ENCODE measurements at regions not wholly inside any gene's neighbourhood (a gene's known extent, or its start where the extent isn't known, plus 50 kb on each side); places are given as distances from the start of the nearest gene placed in this dataset.

GRCh38 chr3:78519281-78519680 lies 1248.5 kb downstream of the ROBO1 start:
- no peak overlapping the region for H2BK15ac ChIP-seq (ENCODE audit: low read depth, low read length)
- H4K8ac ChIP-seq (replicated peaks; ENCODE audit: insufficient read length, low read depth, low read length) = no peak overlapping the region
- WGBS (ENCODE audit: extremely low coverage, insufficient read length, low lambda C conversion rate) = no CpG with 5 or more reads among the region's 2 CpGs
- H3K4ac ChIP-seq (ENCODE audit: low read depth, low read length) = no peak overlapping the region
- H2BK12ac ChIP-seq (ENCODE audit: insufficient read length, low read depth, low read length) = no peak overlapping the region
- H3K23ac ChIP-seq (ENCODE audit: insufficient read length, low read depth, low read length) = no peak overlapping the region
- H4K91ac ChIP-seq (ENCODE audit: insufficient read length, low read depth, low read length) = no peak overlapping the region
- H4K20me1 ChIP-seq (ENCODE audit: control insufficient read depth, insufficient read depth, insufficient read length) = no peaks in the 10 kb centered on the region
- no peak overlapping the region for H3K27ac Mint-ChIP-seq
- no peak overlapping the region for H3K9ac ChIP-seq (ENCODE audit: extremely low read depth, insufficient read length, low read length)
- no peak overlapping the region for H3T11ph ChIP-seq (ENCODE audit: low read length)
- H2AK5ac ChIP-seq (ENCODE audit: insufficient read length, low read length) = no peak overlapping the region
- H3K79me2 ChIP-seq (ENCODE audit: insufficient read depth, low read length) = no peaks in the 10 kb centered on the region
- peaks cover 0 to 3% of the 10 kb centered on the region in 2 experiments; a peak in 1 of 5 replicates for H3K9me3 Mint-ChIP-seq
- H3K79me1 ChIP-seq (ENCODE audit: insufficient read depth, low read depth, low read length, poor library complexity, severe bottlenecking) = no peaks in the 10 kb centered on the region
- TF ChIP-seq, protein P1, sequence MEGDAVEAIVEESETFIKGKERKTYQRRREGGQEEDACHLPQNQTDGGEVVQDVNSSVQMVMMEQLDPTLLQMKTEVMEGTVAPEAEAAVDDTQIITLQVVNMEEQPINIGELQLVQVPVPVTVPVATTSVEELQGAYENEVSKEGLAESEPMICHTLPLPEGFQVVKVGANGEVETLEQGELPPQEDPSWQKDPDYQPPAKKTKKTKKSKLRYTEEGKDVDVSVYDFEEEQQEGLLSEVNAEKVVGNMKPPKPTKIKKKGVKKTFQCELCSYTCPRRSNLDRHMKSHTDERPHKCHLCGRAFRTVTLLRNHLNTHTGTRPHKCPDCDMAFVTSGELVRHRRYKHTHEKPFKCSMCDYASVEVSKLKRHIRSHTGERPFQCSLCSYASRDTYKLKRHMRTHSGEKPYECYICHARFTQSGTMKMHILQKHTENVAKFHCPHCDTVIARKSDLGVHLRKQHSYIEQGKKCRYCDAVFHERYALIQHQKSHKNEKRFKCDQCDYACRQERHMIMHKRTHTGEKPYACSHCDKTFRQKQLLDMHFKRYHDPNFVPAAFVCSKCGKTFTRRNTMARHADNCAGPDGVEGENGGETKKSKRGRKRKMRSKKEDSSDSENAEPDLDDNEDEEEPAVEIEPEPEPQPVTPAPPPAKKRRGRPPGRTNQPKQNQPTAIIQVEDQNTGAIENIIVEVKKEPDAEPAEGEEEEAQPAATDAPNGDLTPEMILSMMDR (conservative IDR thresholded peaks at IDR 0.05) = no peak
- H2AFZ ChIP-seq (ENCODE audit: low read length) = no peak overlapping the region
- no peak overlapping the region for H4K5ac ChIP-seq (ENCODE audit: insufficient read length, low read depth, low read length)
- no peaks in the 10 kb centered on the region for H3K27me3 Mint-ChIP-seq (ENCODE audit: low read depth)
- no peak overlapping the region for H3K56ac ChIP-seq (ENCODE audit: insufficient read length, low read depth, low read length)
- no peaks in the 10 kb centered on the region for H3K27me3 ChIP-seq (ENCODE audit: insufficient read depth, low read length)
- H3K4me2 ChIP-seq (ENCODE audit: insufficient read depth, insufficient read length, low read length) = no peak overlapping the region
- no peaks in the 10 kb centered on the region for H3K9me3 ChIP-seq (ENCODE audit: control insufficient read depth, low read depth, low read length)
- H2BK5ac ChIP-seq (ENCODE audit: insufficient read length, low read length) = no peak overlapping the region
- no peak overlapping the region for H3K27ac ChIP-seq (ENCODE audit: insufficient read length, low read depth, low read length)
- H3K4me1 Mint-ChIP-seq = peaks cover 5 to 10% of the 10 kb centered on the region in 2 experiments; a peak in 3 of 4 replicates
- no peaks in the 10 kb centered on the region for H3K4me1 ChIP-seq (ENCODE audit: insufficient read depth, low read length)
- H3K4me3 Mint-ChIP-seq = no peak overlapping the region
- no peak overlapping the region for H3K14ac ChIP-seq (ENCODE audit: insufficient read depth, low read length)
- peaks cover 0 to 2% (median 0%) of the 10 kb centered on the region in 3 experiments; a peak in 1 of 7 replicates for H3K36me3 Mint-ChIP-seq (ENCODE audit: insufficient read depth in 1 of 3, low read depth in 3 of 3)
- no peak for DNase-seq
- no peak overlapping the region for H2BK120ac ChIP-seq (ENCODE audit: low read depth, low read length, poor library complexity, severe bottlenecking)
- H3K18ac ChIP-seq (ENCODE audit: insufficient read length, low read depth, low read length) = no peak overlapping the region
- H2BK20ac ChIP-seq (ENCODE audit: low read depth, low read length, poor library complexity, severe bottlenecking) = no peak overlapping the region
- no peaks in the 10 kb centered on the region for H3K23me2 ChIP-seq (ENCODE audit: insufficient read length, low read depth, low read length, poor library complexity, severe bottlenecking)
